Upper lobe of left lung (tissue), 4 donors: ENCODE measurements at regions not wholly inside any gene's neighbourhood (a gene's known extent, or its start where the extent isn't known, plus 50 kb on each side); places are given as distances from the start of the nearest gene placed in this dataset.

ENCODE experiments used
- CTCF ChIP-seq, 6 experiments: fragments of 450-650 bp in 4 of 6; fragments of 200-600 bp in 2 of 6; sonication (generic) in 2 of 6; IDR thresholded peaks; one replicate each; pipeline ENCODE4 v1.5.1; 2016 to 2019; ENCODE audit warnings: antibody characterized with exemption in 6 of 6
- EP300 ChIP-seq, 4 donors: sonication (generic); formaldehyde crosslinking; IDR thresholded peaks; one replicate each; pipeline ENCODE4 v1.5.1; 2017; ENCODE audit warnings: antibody characterized with exemption in 4 of 4, control low read depth in 2 of 4
- POLR2A ChIP-seq, 4 donors: fragments of 450-650 bp; IDR thresholded peaks; one replicate each; pipeline ENCODE4 v1.5.1; 2016 to 2017; ENCODE audit warnings: antibody characterized with exemption in 4 of 4, mild to moderate bottlenecking in 2 of 4
- POLR2AphosphoS5 ChIP-seq, 2 donors: sonication (generic); formaldehyde crosslinking; IDR thresholded peaks; one replicate each; pipeline ENCODE4 v1.5.1; 2017; ENCODE audit warnings: antibody characterized with exemption in 2 of 2

DNA sequence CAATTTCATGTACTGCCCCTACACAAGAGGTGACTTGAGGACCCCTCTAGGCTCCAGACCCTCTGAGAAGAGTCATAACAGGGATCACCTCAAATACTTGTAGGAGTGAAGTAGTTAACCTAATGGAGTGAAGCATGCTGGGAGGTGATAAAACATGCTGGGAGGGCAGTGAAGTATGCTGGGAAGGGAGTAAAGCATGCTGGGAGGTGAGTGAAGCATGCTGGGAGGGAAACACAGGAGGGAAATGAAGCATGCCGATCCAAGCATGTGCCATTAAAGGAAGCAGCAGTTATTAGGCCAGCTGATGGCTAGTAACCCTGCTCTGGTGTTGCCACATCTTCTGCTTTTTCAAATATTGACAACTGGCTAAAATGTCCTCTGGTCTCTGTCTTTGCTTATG is 70.7 kb upstream of the TRHDE start:
- TF ChIP-seq EP300 (IDR thresholded peaks at IDR 0.05) (no peak), CTCF (IDR thresholded peaks at IDR 0.05) (no peak), POLR2A (IDR thresholded peaks at IDR 0.05) (no peak), POLR2AphosphoS5 (IDR thresholded peaks at IDR 0.05) (no peak)
